GM06990 (cell line): ENCODE measurements at regions not wholly inside any gene's neighbourhood (a gene's known extent, or its start where the extent isn't known, plus 50 kb on each side); places are given as distances from the start of the nearest gene placed in this dataset.

Source experiments
- DNase-seq: peaks from one replicate; pipeline ENCODE4 v3.0.0-alpha.2; 2011; ENCODE audit not compliant: insufficient read length; ENCODE audit errors: extremely low read depth
- H3K27me3 ChIP-seq: replicated peaks from 2 replicates; pipeline ENCODE4 v1.6.0; 2011; ENCODE audit warnings: low read length; ENCODE audit not compliant: control insufficient read depth, insufficient read depth
- H3K36me3 ChIP-seq: 2 replicates; pipeline ENCODE4 v1.5.1; 2011; ENCODE audit warnings: low read length; ENCODE audit not compliant: control insufficient read depth, insufficient read depth
- H3K4me3 ChIP-seq: replicated peaks from 2 replicates; pipeline ENCODE4 v1.5.1; 2011; ENCODE audit warnings: low read depth, mild to moderate bottlenecking, control low read depth, low read length
- CTCF ChIP-seq: IDR thresholded peaks from 2 replicates; pipeline ENCODE4 v1.5.1; 2011; ENCODE audit warnings: low read length, control low read depth, mild to moderate bottlenecking, inconsistent platforms; ENCODE audit not compliant: insufficient read depth, poor library complexity, severe bottlenecking

GRCh38 chr6:112560651-112561050, 213.5 kb downstream of the RFPL4B start:
- DNase-seq, result no peak
- no peak overlapping the region for H3K4me3 ChIP-seq
- H3K27me3 ChIP-seq, result no peaks in the 10 kb centered on the region
- no peak for TF ChIP-seq CTCF
- H3K36me3 ChIP-seq, result no peaks in the 10 kb centered on the region

GRCh38 chr6:112562301-112563231, 215.4 kb downstream of the RFPL4B start:
- DNase-seq, result no peak
- Histone ChIP-seq H3K36me3 (no peaks in the 10 kb centered on the region), H3K27me3 (no peaks in the 10 kb centered on the region), H3K4me3 (no peak overlapping the region)
- TF ChIP-seq CTCF, result no peak

- Histone ChIP-seq H3K4me3 (no peak overlapping the region), H3K27me3 (no peaks in the 10 kb centered on the region), H3K36me3 (no peaks in the 10 kb centered on the region)
- DNase-seq, result no peak
- TF ChIP-seq CTCF, result no peak
These were observed 216.2 kb downstream of the RFPL4B start for GRCh38 chr6:112563368-112563767.

GRCh38 chr6:112568066-112568465, 220.9 kb downstream of the RFPL4B start:
- Histone ChIP-seq H3K36me3 (no peaks in the 10 kb centered on the region), H3K4me3 (no peak overlapping the region), H3K27me3 (no peaks in the 10 kb centered on the region)
- no peak for DNase-seq
- no peak for TF ChIP-seq CTCF

- H3K4me3 ChIP-seq, result no peak overlapping the region
- no peak for TF ChIP-seq CTCF
These were observed 224.5 kb downstream of the RFPL4B start for GRCh38 chr6:112571488-112572270.

More at GRCh38 chr6:112571488-112572270, 224.5 kb downstream of the RFPL4B start:
- no peak for DNase-seq
- no peaks in the 10 kb centered on the region for H3K36me3 ChIP-seq
- no peaks in the 10 kb centered on the region for H3K27me3 ChIP-seq
